ENCODE measurements at regions not wholly inside any gene's neighbourhood (a gene's known extent, or its start where the extent isn't known, plus 50 kb on each side); places are given as distances from the start of the nearest gene placed in this dataset.

DNA sequence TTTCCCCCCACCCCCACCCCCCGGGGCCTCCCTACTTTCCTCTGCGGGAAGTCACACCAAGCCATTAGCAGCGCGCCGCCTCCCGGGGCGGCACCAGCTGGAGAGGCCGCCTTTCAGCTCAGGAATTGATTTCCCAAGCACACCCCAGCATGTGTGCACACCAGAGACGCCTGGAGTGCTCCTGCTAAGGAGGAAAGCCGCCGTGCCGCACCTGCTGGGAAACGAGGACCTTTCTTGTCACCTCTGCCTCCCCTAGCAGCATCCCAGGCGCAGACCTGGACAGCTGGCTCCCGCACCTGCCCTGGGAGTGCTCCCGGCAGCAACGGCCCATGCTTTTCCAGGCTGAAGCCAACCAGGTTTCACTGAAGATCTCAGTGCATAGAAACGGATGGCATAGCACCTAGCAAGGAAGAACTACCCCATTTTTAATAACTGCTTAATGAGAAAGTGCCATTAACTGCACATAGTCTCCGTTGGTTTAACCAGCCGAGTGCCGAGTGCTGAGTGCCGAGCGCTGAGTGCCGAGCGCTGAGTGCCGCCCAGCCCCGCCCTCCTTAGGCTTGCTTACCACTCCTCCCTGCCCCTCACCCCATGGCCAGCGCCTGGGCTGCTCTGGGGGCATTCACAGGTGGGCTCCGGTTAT, 165.0 kb downstream of the USP12 start:
- ATAC-seq, result peak; percentile 91
- no peak for TF ChIP-seq GLIS3 (CRISPR knock-in tag; IDR thresholded peaks at IDR 0.05)
- TF ChIP-seq ISL1 (CRISPR knock-in tag; IDR thresholded peaks at IDR 0.05), result no peak
- no peak for TF ChIP-seq ZNF565 (CRISPR knock-in tag; conservative IDR thresholded peaks at IDR 0.05; ENCODE audit: low read depth)
- no peak for TF ChIP-seq CREB5 (CRISPR knock-in tag; IDR thresholded peaks at IDR 0.05; ENCODE audit: low read depth)
- TF ChIP-seq ZC3H10 (CRISPR knock-in tag; IDR thresholded peaks at IDR 0.05), result no peak
- TF ChIP-seq ZNF8 (CRISPR knock-in tag; IDR thresholded peaks at IDR 0.05), result no peak
- TF ChIP-seq ZFP3 (CRISPR knock-in tag; IDR thresholded peaks at IDR 0.05), result no peak
- TF ChIP-seq ARNTL (CRISPR knock-in tag; IDR thresholded peaks at IDR 0.05; ENCODE audit: borderline replicate concordance, low read depth), result no peak
- no peak for TF ChIP-seq PPARA (CRISPR knock-in tag; IDR thresholded peaks at IDR 0.05; ENCODE audit: borderline replicate concordance)
- no peak for TF ChIP-seq TSHZ2 (CRISPR knock-in tag; IDR thresholded peaks at IDR 0.05)
- TF ChIP-seq ZNF70 (CRISPR knock-in tag; IDR thresholded peaks at IDR 0.05), result no peak
- TF ChIP-seq TOX (CRISPR knock-in tag; IDR thresholded peaks at IDR 0.05; ENCODE audit: borderline replicate concordance), result no peak
- TF ChIP-seq CSRNP3 (CRISPR knock-in tag; IDR thresholded peaks at IDR 0.05), result no peak
- no peak for TF ChIP-seq PATZ1 (CRISPR knock-in tag; IDR thresholded peaks at IDR 0.05; ENCODE audit: borderline replicate concordance)
- no peak for TF ChIP-seq SNAI2 (CRISPR knock-in tag; IDR thresholded peaks at IDR 0.05)
- TF ChIP-seq OSR1 (CRISPR knock-in tag; IDR thresholded peaks at IDR 0.05), result no peak
- no peak for TF ChIP-seq POU6F1 (CRISPR knock-in tag; IDR thresholded peaks at IDR 0.05; ENCODE audit: borderline replicate concordance, low read depth)
- no peak for TF ChIP-seq ESRRG (CRISPR knock-in tag; IDR thresholded peaks at IDR 0.05)

DNA sequence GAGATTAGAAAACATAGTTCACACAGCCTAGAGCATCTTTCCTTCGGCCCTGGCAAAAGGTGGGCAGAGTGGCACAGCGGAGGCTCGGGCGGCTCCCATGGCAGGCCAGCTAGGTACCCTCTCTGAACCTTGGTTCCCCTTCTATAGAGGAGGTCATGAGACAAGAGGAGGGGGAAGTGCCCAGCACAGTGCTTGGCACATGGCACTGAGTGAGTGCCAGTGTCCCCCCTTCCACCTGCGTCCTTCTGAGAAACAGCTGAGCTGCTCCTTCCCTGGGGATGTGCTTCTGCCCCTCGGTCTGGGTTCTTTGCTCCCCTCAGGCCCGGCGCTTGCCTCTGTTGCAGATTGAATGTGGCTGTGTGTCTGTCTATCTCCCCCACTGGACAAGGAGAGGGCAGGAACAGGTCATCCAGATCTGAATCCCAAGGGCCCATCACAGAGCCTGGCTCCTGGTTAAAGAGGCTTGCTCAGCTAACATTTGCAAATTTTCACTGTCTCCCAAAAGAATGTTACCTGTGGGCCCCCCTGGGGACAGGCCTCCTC, 165.6 kb downstream of the USP12 start:
- peak; percentile 33 for ATAC-seq
- TF ChIP-seq TSHZ2 (CRISPR knock-in tag; IDR thresholded peaks at IDR 0.05) (no peak), ZNF565 (CRISPR knock-in tag; conservative IDR thresholded peaks at IDR 0.05; ENCODE audit: low read depth) (no peak), SNAI2 (CRISPR knock-in tag; IDR thresholded peaks at IDR 0.05) (no peak), PPARA (CRISPR knock-in tag; IDR thresholded peaks at IDR 0.05; ENCODE audit: borderline replicate concordance) (no peak), CSRNP3 (CRISPR knock-in tag; IDR thresholded peaks at IDR 0.05) (no peak), CREB5 (CRISPR knock-in tag; IDR thresholded peaks at IDR 0.05; ENCODE audit: low read depth) (no peak), ZC3H10 (CRISPR knock-in tag; IDR thresholded peaks at IDR 0.05) (no peak), ARNTL (CRISPR knock-in tag; IDR thresholded peaks at IDR 0.05; ENCODE audit: borderline replicate concordance, low read depth) (no peak), CSDC2 (CRISPR knock-in tag; IDR thresholded peaks at IDR 0.05) (no peak), ZNF8 (CRISPR knock-in tag; IDR thresholded peaks at IDR 0.05) (no peak), OSR1 (CRISPR knock-in tag; IDR thresholded peaks at IDR 0.05) (no peak), ESRRG (CRISPR knock-in tag; IDR thresholded peaks at IDR 0.05) (no peak)

Data from SK-N-SH treated with all-trans-retinoic acid at 6 μM for 48 hours (cell line).